WTC11 (cell line): ENCODE measurements at regions not wholly inside any gene's neighbourhood (a gene's known extent, or its start where the extent isn't known, plus 50 kb on each side); places are given as distances from the start of the nearest gene placed in this dataset.

Experiments
- ATF1 ChIP-seq: sonication (generic); formaldehyde crosslinking; IDR thresholded peaks from 2 replicates; pipeline ENCODE4 v1.8.1; 2023; ENCODE audit warnings: mild to moderate bottlenecking, moderate library complexity, missing genetic modification reagents
- CBFB ChIP-seq: sonication (generic); formaldehyde crosslinking; IDR thresholded peaks from 2 replicates; pipeline ENCODE4 v1.8.1; 2022; ENCODE audit warnings: mild to moderate bottlenecking, low read depth, missing genetic modification reagents
- ETV6 ChIP-seq: sonication (generic); formaldehyde crosslinking; IDR thresholded peaks from 2 replicates; pipeline ENCODE4 v1.8.1; 2022; ENCODE audit warnings: mild to moderate bottlenecking, missing genetic modification reagents
- JUN ChIP-seq: sonication (generic); formaldehyde crosslinking; IDR thresholded peaks from 2 replicates; pipeline ENCODE4 v1.8.0; 2023; ENCODE audit warnings: mild to moderate bottlenecking, missing genetic modification reagents
- MXD4 ChIP-seq: fragments of 250-450 bp; sonication (Bioruptor Pico); IDR thresholded peaks from 2 replicates; pipeline ENCODE4 v1.8.0; 2021; ENCODE audit warnings: mild to moderate bottlenecking, moderate library complexity, borderline replicate concordance
- NFATC4 ChIP-seq: fragments of 250-450 bp; sonication (Bioruptor Pico); IDR thresholded peaks from 2 replicates; pipeline ENCODE4 v1.9.0; 2021; ENCODE audit warnings: mild to moderate bottlenecking
- TEAD4 ChIP-seq: sonication (generic); formaldehyde crosslinking; IDR thresholded peaks from 2 replicates; pipeline ENCODE4 v1.8.0; 2022; ENCODE audit warnings: mild to moderate bottlenecking, missing genetic modification reagents
- ZBTB21 ChIP-seq: sonication (generic); formaldehyde crosslinking; IDR thresholded peaks from 2 replicates; pipeline ENCODE4 v1.8.1; 2023; ENCODE audit warnings: mild to moderate bottlenecking, missing genetic modification reagents, borderline replicate concordance
- TF ChIP-seq, protein P1 (sequence below): sonication (generic); formaldehyde crosslinking; IDR thresholded peaks from 2 replicates; pipeline ENCODE4 v1.8.1; 2022; ENCODE audit warnings: low read depth, missing genetic modification reagents, borderline replicate concordance
- TF ChIP-seq, protein P2 (sequence below): sonication (generic); formaldehyde crosslinking; IDR thresholded peaks from 2 replicates; pipeline ENCODE4 v1.8.0; 2022; ENCODE audit warnings: mild to moderate bottlenecking, missing genetic modification reagents
- TF ChIP-seq, protein P3 (sequence below): fragments of 200-600 bp; IDR thresholded peaks from 2 replicates; pipeline ENCODE4 v1.8.0; 2022; ENCODE audit warnings: antibody characterized with exemption
- TF ChIP-seq, protein P4 (sequence below): sonication (generic); formaldehyde crosslinking; IDR thresholded peaks from 2 replicates; pipeline ENCODE4 v1.8.1; 2023; ENCODE audit warnings: mild to moderate bottlenecking, missing genetic modification reagents, moderate library complexity
- TF ChIP-seq, protein P5 (sequence below): sonication (generic); formaldehyde crosslinking; IDR thresholded peaks from 2 replicates; pipeline ENCODE4 v1.8.0; 2022; ENCODE audit warnings: mild to moderate bottlenecking, missing genetic modification reagents
- TF ChIP-seq, protein P6 (sequence below): sonication (generic); formaldehyde crosslinking; IDR thresholded peaks from 2 replicates; pipeline ENCODE4 v1.8.0; 2022; ENCODE audit warnings: mild to moderate bottlenecking, missing genetic modification reagents

DNA sequence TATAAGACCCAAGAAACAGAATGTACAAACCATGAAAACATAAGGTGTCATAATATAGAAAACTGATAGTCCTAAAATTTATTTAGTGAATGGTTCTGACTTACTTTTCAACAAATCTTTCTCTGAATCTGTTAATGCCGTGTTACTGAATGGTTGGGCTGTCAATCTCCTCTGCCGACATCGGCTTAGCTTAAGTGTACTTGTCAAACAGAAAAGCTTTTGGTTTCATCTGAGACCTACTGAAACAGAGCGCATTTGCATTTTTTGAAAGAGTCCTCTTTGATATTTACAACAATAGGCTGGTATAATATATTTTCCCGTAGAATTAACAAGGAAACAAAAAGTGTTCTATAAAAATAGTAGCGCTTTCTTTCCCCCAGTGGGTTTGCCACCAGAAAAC lies 120.9 kb upstream of the ZNF804B start:
- TF ChIP-seq TEAD4 (no peak), ZBTB21 (no peak), ETV6 (CRISPR knock-in tag) (no peak), JUN (CRISPR knock-in tag) (no peak), CBFB (no peak), NFATC4 (CRISPR knock-in tag) (no peak), MXD4 (CRISPR knock-in tag) (no peak), ATF1 (CRISPR knock-in tag) (no peak)
- TF ChIP-seq, protein P1, sequence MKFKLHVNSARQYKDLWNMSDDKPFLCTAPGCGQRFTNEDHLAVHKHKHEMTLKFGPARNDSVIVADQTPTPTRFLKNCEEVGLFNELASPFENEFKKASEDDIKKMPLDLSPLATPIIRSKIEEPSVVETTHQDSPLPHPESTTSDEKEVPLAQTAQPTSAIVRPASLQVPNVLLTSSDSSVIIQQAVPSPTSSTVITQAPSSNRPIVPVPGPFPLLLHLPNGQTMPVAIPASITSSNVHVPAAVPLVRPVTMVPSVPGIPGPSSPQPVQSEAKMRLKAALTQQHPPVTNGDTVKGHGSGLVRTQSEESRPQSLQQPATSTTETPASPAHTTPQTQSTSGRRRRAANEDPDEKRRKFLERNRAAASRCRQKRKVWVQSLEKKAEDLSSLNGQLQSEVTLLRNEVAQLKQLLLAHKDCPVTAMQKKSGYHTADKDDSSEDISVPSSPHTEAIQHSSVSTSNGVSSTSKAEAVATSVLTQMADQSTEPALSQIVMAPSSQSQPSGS (CRISPR knock-in tag) = no peak
- TF ChIP-seq, protein P2, sequence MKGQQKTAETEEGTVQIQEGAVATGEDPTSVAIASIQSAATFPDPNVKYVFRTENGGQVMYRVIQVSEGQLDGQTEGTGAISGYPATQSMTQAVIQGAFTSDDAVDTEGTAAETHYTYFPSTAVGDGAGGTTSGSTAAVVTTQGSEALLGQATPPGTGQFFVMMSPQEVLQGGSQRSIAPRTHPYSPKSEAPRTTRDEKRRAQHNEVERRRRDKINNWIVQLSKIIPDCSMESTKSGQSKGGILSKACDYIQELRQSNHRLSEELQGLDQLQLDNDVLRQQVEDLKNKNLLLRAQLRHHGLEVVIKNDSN = no peak
- TF ChIP-seq, protein P3, sequence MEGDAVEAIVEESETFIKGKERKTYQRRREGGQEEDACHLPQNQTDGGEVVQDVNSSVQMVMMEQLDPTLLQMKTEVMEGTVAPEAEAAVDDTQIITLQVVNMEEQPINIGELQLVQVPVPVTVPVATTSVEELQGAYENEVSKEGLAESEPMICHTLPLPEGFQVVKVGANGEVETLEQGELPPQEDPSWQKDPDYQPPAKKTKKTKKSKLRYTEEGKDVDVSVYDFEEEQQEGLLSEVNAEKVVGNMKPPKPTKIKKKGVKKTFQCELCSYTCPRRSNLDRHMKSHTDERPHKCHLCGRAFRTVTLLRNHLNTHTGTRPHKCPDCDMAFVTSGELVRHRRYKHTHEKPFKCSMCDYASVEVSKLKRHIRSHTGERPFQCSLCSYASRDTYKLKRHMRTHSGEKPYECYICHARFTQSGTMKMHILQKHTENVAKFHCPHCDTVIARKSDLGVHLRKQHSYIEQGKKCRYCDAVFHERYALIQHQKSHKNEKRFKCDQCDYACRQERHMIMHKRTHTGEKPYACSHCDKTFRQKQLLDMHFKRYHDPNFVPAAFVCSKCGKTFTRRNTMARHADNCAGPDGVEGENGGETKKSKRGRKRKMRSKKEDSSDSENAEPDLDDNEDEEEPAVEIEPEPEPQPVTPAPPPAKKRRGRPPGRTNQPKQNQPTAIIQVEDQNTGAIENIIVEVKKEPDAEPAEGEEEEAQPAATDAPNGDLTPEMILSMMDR = no peak
- TF ChIP-seq, protein P4, sequence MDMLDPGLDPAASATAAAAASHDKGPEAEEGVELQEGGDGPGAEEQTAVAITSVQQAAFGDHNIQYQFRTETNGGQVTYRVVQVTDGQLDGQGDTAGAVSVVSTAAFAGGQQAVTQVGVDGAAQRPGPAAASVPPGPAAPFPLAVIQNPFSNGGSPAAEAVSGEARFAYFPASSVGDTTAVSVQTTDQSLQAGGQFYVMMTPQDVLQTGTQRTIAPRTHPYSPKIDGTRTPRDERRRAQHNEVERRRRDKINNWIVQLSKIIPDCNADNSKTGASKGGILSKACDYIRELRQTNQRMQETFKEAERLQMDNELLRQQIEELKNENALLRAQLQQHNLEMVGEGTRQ (CRISPR knock-in tag) = no peak
- TF ChIP-seq, protein P5, sequence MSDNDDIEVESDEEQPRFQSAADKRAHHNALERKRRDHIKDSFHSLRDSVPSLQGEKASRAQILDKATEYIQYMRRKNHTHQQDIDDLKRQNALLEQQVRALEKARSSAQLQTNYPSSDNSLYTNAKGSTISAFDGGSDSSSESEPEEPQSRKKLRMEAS = no peak
- TF ChIP-seq, protein P6, sequence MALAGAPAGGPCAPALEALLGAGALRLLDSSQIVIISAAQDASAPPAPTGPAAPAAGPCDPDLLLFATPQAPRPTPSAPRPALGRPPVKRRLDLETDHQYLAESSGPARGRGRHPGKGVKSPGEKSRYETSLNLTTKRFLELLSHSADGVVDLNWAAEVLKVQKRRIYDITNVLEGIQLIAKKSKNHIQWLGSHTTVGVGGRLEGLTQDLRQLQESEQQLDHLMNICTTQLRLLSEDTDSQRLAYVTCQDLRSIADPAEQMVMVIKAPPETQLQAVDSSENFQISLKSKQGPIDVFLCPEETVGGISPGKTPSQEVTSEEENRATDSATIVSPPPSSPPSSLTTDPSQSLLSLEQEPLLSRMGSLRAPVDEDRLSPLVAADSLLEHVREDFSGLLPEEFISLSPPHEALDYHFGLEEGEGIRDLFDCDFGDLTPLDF (CRISPR knock-in tag) = no peak
